ENCODE measurements at regions not wholly inside any gene's neighbourhood (a gene's known extent, or its start where the extent isn't known, plus 50 kb on each side); places are given as distances from the start of the nearest gene placed in this dataset.
A peak's percentile ranks its signal among the peaks of the same experiment; 100 is the strongest.

- TF ChIP-seq, protein P1, sequence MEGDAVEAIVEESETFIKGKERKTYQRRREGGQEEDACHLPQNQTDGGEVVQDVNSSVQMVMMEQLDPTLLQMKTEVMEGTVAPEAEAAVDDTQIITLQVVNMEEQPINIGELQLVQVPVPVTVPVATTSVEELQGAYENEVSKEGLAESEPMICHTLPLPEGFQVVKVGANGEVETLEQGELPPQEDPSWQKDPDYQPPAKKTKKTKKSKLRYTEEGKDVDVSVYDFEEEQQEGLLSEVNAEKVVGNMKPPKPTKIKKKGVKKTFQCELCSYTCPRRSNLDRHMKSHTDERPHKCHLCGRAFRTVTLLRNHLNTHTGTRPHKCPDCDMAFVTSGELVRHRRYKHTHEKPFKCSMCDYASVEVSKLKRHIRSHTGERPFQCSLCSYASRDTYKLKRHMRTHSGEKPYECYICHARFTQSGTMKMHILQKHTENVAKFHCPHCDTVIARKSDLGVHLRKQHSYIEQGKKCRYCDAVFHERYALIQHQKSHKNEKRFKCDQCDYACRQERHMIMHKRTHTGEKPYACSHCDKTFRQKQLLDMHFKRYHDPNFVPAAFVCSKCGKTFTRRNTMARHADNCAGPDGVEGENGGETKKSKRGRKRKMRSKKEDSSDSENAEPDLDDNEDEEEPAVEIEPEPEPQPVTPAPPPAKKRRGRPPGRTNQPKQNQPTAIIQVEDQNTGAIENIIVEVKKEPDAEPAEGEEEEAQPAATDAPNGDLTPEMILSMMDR (conservative IDR thresholded peaks at IDR 0.05) = no peak
- H3K4ac ChIP-seq (ENCODE audit: low read depth, low read length) = no peak overlapping the region
- no peak overlapping the region for H4K5ac ChIP-seq (ENCODE audit: insufficient read length, low read depth, low read length)
- no peak overlapping the region for H3K27ac ChIP-seq (ENCODE audit: insufficient read length, low read depth, low read length)
- Mint-ChIP-seq H3K27me3 (ENCODE audit: low read depth) (peaks cover 3% of the 10 kb centered on the region), H3K9me3 (peaks cover 51 to 70% of the 10 kb centered on the region in 2 experiments), H3K4me3 (no peak overlapping the region), H3K27ac (no peak overlapping the region), H3K4me1 (peaks cover 1 to 2% of the 10 kb centered on the region in 2 experiments; a peak in 1 of 4 replicates), H3K36me3 (ENCODE audit: insufficient read depth in 1 of 3, low read depth in 3 of 3) (peaks cover 0 to 6% (median 1%) of the 10 kb centered on the region in 3 experiments; a peak in 3 of 7 replicates)
- H3K14ac ChIP-seq (ENCODE audit: insufficient read depth, low read length) = no peak overlapping the region
- no peak overlapping the region for H2BK15ac ChIP-seq (ENCODE audit: low read depth, low read length)
- H2BK12ac ChIP-seq (ENCODE audit: insufficient read length, low read depth, low read length) = no peak overlapping the region
- no peak overlapping the region for H3K23ac ChIP-seq (ENCODE audit: insufficient read length, low read depth, low read length)
- no peak overlapping the region for H3K9ac ChIP-seq (ENCODE audit: extremely low read depth, insufficient read length, low read length)
- no peaks in the 10 kb centered on the region for H3K79me2 ChIP-seq (ENCODE audit: insufficient read depth, low read length)
- no peak overlapping the region for H3T11ph ChIP-seq (ENCODE audit: low read length)
- H4K20me1 ChIP-seq (ENCODE audit: control insufficient read depth, insufficient read depth, insufficient read length) = no peaks in the 10 kb centered on the region
- no peaks in the 10 kb centered on the region for H3K23me2 ChIP-seq (ENCODE audit: insufficient read length, low read depth, low read length, poor library complexity, severe bottlenecking)
- H3K4me1 ChIP-seq (ENCODE audit: insufficient read depth, low read length) = no peaks in the 10 kb centered on the region; the same call in 1 of the 2 replicates
- no peaks in the 10 kb centered on the region for H3K79me1 ChIP-seq (ENCODE audit: insufficient read depth, low read depth, low read length, poor library complexity, severe bottlenecking)
- H3K4me2 ChIP-seq (ENCODE audit: insufficient read depth, insufficient read length, low read length) = no peak overlapping the region
- H3K27me3 ChIP-seq (ENCODE audit: insufficient read depth, low read length) = no peaks in the 10 kb centered on the region
- H4K8ac ChIP-seq (replicated peaks; ENCODE audit: insufficient read length, low read depth, low read length) = no peak overlapping the region
- H4K91ac ChIP-seq (ENCODE audit: insufficient read length, low read depth, low read length) = no peak overlapping the region
- peak overlapping the region; percentile 26 for H2BK20ac ChIP-seq (ENCODE audit: low read depth, low read length, poor library complexity, severe bottlenecking)
- no peak overlapping the region for H2AK5ac ChIP-seq (ENCODE audit: insufficient read length, low read length)
- WGBS (ENCODE audit: extremely low coverage, insufficient read length, low lambda C conversion rate) = no CpG with 5 or more reads among the region's 3 CpGs
- DNase-seq = no peak
- no peak overlapping the region for H2BK120ac ChIP-seq (ENCODE audit: low read depth, low read length, poor library complexity, severe bottlenecking)
- H3K18ac ChIP-seq (ENCODE audit: insufficient read length, low read depth, low read length) = no peak overlapping the region
- H2BK5ac ChIP-seq (ENCODE audit: insufficient read length, low read length) = no peak overlapping the region
- no peak overlapping the region for H3K56ac ChIP-seq (ENCODE audit: insufficient read length, low read depth, low read length)
- no peaks in the 10 kb centered on the region for H3K9me3 ChIP-seq (ENCODE audit: control insufficient read depth, low read depth, low read length)
- H2AFZ ChIP-seq (ENCODE audit: low read length) = no peak overlapping the region
These were observed 211.5 kb downstream of the BCOR start for GRCh38 chrX:39886282-39886681.

Data from H9 (cell line).